ENCODE measurements at regions not wholly inside any gene's neighbourhood (a gene's known extent, or its start where the extent isn't known, plus 50 kb on each side); places are given as distances from the start of the nearest gene placed in this dataset.
"Not testable (repeated sequence)": the region's sequence is repeated elsewhere in the genome, so short reads cannot be mapped to it uniquely, and the experiment has no call there.

- no peak for DNase-seq
Measured at GRCh38 chr11:69905611-69906452, 86.6 kb upstream of the FGF3 start.

DNA sequence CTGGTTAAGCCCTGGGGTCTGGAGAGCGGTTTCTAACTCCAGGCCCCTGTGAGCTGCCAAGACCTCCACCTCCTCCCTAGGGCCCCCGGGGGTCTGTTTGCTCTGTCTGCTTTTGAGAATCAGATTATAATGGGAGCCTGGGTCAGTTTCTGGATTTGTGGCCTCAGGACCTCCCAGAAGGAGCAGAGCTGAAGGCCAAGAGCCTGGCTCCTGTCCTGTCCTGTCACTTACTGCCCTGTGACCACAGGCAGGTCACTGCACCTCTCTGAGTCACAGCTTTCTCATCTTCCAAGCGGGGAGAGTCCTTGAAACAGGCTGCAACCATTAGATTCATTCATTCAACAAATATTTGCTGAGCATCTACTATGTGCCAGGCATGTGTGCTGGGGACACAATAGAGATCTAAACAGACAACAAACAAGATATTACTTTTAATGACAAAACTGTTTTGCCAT lies 87.3 kb upstream of the FGF3 start:
- no peak for DNase-seq

- DNase-seq = no peak
Measured at GRCh38 chr11:69907611-69908010, 88.4 kb upstream of the FGF3 start.

GRCh38 chr11:69908511-69909220 lies 89.5 kb upstream of the FGF3 start:
- DNase-seq = no peak

GRCh38 chr11:69909561-69910518 lies 90.6 kb upstream of the FGF3 start:
- no peak for DNase-seq

GRCh38 chr11:69910519-69911309 lies 91.5 kb upstream of the FGF3 start:
- DNase-seq = no peak

GRCh38 chr11:69911310-69912160 lies 92.3 kb upstream of the FGF3 start:
- no peak for DNase-seq

GRCh38 chr11:69912161-69912910 lies 93.1 kb upstream of the FGF3 start:
- no peak for DNase-seq

GRCh38 chr11:69912911-69913451 lies 93.8 kb upstream of the FGF3 start:
- no peak for DNase-seq

DNA sequence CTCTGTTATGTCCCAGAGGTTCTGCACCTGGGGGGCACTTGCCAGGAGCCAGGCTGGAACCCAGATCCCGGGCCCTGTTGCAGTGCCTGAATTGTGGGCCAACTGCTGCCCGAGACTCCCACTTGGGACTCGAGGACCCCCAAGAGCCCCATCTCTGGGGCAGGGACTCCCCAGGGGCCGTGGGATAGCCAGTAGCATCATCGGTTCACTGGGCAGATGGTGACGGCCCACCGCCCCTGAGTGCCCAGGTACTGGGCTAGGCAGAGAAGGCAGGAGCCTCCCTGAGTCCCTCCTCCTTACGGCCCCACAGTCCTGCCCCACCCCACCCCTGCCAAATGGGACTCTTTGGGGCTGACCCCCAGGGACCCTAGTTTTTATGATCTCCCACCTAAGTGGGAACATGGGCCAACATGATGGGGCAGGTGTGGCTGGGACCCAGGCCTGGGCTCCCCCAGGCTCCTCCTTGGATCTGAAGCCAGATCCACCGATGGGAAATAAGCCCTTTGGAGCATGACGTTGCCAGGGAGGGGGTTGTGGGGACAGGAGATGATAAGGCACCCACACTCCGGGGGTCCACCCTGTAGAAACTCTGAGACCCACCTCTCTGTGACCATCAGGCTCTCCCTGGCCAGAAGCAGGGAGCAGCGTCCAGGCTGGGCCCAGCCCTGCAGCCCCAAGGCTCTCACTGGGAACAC lies 94.5 kb upstream of the FGF3 start:
- DNase-seq = no peak

- no peak for DNase-seq
Measured at GRCh38 chr11:69914286-69915150, 95.3 kb upstream of the FGF3 start.

DNA sequence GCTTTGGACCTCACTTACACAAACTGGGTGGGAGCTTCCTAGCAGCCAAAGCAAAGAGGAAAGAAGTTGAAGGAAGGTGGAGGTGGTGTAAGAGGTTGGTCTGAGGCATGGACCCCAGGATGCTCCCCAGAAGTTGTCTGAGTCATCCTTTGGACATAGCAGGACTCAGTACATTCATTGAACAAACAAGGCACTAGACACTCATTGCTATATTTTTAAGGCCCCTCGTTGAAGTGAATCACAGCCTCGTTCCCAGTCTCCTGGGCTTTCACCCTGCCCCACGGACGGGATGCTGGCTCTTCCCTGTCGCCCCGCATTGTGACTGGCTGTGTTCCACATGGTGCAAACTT lies 95.9 kb upstream of the FGF3 start:
- DNase-seq = no peak

DNA sequence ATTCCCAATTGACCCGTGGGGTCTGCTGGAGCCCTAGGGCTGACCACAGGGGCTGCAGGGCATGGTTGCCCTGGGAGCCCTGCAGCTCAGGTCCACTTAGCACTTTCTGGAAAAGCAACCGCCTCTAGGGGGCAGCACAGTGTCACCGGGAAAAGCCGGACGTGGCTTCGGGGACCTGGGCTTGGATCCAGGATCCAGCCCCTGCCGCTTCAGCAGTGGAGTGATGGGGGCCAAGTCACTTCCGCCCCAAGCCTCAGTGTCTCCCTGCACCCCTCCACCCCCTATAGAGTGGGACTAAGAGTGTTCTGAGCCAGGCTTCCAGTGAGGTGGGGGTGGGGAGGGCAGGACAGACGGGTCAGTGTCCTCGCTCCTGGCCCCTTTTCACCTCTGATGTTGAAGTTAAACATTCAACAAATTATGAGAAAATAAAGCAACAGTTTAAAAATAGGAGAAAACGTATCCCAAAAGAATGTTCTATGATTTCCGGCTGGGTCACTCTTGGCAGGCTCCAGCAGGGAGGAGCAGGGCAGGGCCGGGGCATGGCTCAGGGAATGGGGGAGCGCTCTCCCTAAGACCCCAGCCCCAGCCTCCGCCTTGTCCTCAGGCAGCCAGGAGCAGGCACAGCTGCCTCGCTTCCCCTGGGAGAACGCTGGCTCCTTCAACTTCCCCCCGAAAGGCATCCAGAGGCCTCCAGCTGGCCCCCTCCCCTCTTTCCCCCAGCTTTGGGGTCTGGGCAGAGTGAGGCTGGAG lies 96.5 kb upstream of the FGF3 start:
- DNase-seq = no peak

GRCh38 chr11:69916251-69916649 lies 97.0 kb upstream of the FGF3 start:
- not testable (repeated sequence) for DNase-seq

GRCh38 chr11:69916806-69917387 lies 97.7 kb upstream of the FGF3 start:
- no peak for DNase-seq

DNA sequence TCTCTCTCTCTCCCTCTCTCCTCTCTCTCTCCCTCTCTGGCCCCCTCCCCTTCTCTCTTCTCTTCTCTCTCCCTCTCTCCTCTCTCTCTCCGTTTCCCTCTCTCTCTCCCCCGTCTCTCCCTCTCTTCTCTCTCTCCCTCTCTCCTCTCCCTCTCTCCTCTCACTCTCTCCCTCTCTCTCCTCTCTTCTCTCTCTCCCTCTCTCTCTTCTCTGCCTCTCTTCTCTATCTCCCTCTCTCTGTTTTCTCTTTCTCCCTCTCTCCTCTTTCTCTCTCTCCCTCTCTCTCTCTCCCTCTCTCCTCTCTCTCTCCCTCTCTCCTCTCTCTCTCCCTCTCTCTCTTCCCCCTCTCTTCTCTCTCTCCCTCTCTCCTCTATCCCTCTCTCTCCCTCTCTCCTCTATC lies 98.3 kb upstream of the FGF3 start:
- no peak for DNase-seq

GRCh38 chr11:69918231-69918937 lies 99.2 kb upstream of the FGF3 start:
- no peak for DNase-seq
